GM19455 (cell line): ENCODE measurements at regions not wholly inside any gene's neighbourhood (a gene's known extent, or its start where the extent isn't known, plus 50 kb on each side); places are given as distances from the start of the nearest gene placed in this dataset.

Source experiments
- ATAC-seq: cut with Tn5 transposase; IDR thresholded peaks from one replicate; pipeline ENCODE4 v1.9.1; 2021; ENCODE audit not compliant: unreplicated experiment

DNA sequence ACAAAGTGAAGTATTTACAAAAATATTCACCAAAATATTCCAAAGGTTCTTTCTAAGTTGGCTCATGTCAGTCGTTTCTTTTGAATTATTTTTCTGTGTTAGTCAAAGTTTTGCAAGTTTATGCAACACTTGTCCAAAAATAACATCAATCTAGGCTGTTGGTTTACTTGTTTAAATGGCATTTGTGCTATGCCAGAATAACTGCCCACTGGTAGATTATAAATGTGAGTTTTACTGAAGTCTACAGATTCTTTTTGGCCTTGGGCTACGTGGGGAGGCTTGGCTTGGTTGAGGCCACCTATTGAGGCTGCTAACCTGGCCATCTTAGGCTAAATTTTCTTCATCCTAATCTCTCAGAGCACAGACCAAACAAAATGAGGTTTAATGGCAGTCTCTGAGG is 1091.9 kb upstream of the RAG2 start:
- no peak for ATAC-seq

- no peak for ATAC-seq
These were observed 1090.4 kb upstream of the RAG2 start for GRCh38 chr11:37688456-37688855.

DNA sequence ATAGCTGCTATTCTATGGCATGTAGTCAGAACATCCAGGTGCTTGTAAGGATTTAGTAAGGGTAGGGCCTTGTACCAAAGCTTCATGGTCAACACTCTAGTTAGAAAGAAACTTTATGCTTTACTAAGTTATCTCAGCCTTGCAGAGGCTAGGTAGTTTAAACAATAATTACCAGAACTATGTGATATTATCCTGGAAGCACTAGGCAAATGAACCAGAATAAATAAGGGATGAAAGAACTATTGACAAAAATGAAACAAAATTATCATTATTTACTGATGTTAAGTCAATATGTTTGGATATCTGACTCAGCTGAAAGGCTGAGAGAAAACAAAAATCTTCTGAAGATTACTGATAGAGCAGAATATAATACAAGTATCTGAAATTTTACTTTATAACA is 1089.1 kb upstream of the RAG2 start:
- no peak for ATAC-seq

- ATAC-seq, result no peak
These were observed 1073.3 kb upstream of the RAG2 start for GRCh38 chr11:37671321-37671720.

GRCh38 chr11:37666960-37667359 is 1068.9 kb upstream of the RAG2 start:
- ATAC-seq, result no peak

DNA sequence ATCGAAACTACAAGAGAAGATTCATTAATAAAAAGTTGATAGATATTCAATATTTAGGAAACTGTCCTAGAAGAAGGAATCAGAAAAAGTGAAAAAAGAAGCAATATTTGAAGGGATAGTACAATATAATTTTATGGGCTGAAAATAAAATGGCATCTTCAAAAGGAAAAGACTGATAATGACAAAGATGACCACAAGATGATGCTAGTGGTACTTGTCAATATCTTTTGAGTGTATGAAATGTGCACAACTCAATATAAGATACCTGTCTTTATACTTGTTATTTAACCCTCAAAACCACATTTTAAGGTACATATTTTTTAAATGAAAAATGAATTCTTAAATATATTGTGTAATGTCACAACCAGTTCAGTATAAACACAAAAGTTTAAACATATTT is 1059.6 kb upstream of the RAG2 start:
- no peak for ATAC-seq

GRCh38 chr11:37647767-37648166 is 1049.7 kb upstream of the RAG2 start:
- ATAC-seq, result no peak

DNA sequence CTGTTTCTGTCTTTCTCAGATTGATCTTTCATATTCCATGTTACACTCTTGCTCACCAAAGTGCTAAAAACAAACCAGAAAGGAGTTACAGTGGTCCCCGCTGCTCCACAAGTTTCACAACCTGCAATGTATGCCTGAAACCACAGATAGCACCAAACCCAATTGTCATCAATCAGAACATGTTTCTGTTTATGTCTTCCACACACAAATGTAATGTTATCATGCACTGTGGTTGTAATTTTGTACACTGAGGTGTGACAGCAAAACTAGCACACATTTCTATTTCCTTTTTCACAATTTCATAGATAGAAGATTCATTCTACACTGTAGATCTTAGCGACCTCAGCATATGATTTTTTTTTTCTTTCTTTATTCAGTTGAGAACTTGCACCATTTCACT is 1045.9 kb upstream of the RAG2 start:
- no peak for ATAC-seq

- ATAC-seq, result no peak
These were observed 1044.3 kb upstream of the RAG2 start for GRCh38 chr11:37642296-37642695.

DNA sequence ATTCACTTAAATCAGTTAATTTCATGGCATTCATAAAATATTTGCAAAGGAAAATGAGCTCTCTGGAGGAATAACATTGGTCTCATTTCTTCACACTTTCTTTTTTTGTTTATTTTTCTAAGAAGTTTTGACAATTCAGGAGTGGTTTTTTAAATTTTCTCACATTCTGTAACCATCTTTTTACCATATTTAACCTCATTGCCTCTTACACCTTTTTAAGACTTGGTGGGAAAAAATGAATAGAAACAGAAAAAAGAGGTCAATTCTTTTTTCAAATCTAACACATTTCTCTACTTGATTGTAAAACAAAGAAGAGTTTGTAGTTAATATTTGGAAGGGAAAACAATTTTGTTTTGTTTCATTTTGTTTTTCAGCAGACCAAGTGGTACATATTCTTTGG is 1034.7 kb upstream of the RAG2 start:
- no peak for ATAC-seq

- ATAC-seq, result no peak
These were observed 1032.8 kb upstream of the RAG2 start for GRCh38 chr11:37630866-37631265.

GRCh38 chr11:37623778-37624177 is 1025.7 kb upstream of the RAG2 start:
- no peak for ATAC-seq

- ATAC-seq, result no peak
These were observed 1023.6 kb upstream of the RAG2 start for GRCh38 chr11:37621662-37622061.

- no peak for ATAC-seq
These were observed 1018.3 kb upstream of the RAG2 start for GRCh38 chr11:37616291-37616690.

GRCh38 chr11:37613031-37613430 is 1015.0 kb upstream of the RAG2 start:
- no peak for ATAC-seq

DNA sequence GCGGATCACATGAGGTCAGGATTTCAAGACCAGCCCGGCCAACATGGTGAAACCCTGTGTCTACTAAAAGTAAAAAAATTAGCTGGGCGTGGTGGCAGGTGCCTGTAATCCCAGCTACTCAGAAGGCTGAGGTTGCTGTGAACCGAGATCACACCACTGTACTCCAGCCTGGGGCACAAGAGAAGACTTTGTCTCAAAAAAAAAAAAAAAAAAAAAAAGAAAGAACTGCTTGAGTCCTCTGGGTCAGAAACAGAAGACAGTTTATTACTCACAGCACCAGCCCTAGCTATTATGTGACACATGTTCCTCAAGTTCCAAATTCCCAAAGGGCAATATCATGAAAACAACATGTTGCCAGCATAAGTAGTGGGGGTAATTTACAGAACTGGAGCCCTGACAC is 1014.1 kb upstream of the RAG2 start:
- no peak for ATAC-seq

- ATAC-seq, result no peak
These were observed 1007.2 kb upstream of the RAG2 start for GRCh38 chr11:37605229-37605628.

DNA sequence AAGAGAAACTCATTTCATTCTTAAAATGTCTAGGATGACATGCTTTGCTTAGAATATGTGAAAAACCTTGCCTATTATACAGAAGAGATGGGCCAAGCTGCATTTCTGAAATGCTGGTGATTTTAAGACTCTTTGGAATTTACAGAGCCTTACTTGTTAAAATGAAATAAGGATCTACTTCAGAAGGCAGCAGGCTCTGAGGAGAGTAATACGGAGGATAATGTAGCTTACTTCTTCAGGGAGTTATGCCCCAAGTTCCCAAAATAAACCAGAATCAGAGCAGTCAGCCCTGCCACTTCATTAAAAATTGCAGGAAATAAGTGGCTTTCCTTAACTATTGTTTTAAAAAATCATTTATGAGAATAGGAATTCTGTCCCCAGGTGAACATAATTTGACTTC is 1000.3 kb upstream of the RAG2 start:
- ATAC-seq, result no peak

DNA sequence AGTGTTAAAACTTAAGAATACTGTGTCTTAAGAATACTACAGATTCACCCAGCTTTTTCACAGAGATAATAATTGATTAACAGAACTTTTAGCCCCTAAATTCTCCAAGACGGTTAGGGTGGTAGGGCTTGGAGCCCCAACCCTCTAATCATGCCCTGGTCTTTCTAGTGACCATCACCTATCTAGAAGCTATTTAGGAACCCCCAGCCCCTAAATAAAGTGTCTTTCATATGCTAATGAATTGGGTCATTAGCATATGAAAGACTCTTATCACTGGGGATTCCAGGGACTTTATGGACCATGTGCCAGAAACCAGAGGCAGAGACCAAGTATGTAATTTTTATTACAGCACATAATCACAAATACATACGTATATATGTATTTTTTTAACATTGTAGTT is 999.7 kb upstream of the RAG2 start:
- no peak for ATAC-seq

GRCh38 chr11:37595845-37596244 is 997.8 kb upstream of the RAG2 start:
- ATAC-seq, result no peak

GRCh38 chr11:37574361-37574760 is 976.3 kb upstream of the RAG2 start:
- ATAC-seq, result no peak

DNA sequence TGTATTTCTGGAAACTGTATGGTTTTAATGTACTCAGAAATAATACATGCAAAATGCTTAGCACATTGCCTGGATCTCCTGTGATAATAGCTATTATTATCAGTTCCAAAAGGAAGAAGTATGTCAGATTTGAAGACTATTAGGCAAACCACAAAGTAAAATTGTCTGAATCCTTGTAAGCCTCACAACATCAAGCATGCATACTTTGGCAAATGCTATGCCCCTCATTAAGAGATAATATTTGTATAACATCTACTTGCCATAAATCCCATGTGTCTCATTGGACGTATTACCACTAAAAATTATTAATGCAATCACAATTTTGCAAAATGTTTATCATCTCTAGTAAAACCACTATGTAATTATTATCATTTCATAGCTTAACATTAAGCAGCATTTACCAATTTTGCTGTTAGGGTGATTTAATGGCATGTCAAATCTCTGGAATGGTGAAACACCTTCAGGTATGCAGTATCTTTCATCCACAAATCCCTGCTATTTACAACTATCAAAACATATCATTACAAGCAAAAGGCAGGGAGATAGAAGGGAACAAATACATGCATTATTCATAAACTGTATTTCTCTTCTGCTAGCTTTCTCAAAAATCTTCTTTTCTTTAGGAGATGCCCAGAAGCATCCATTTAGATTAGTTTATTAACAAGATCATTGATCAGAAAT is 974.6 kb upstream of the RAG2 start:
- ATAC-seq, result no peak

GRCh38 chr11:37571246-37571645 is 973.2 kb upstream of the RAG2 start:
- ATAC-seq, result no peak

- ATAC-seq, result no peak
These were observed 963.0 kb upstream of the RAG2 start for GRCh38 chr11:37560991-37561390.
